DOHH2 (cell line): ENCODE measurements at regions not wholly inside any gene's neighbourhood (a gene's known extent, or its start where the extent isn't known, plus 50 kb on each side); places are given as distances from the start of the nearest gene placed in this dataset.

Experiments
- EZH2phosphoT487 ChIP-seq: fragments of 200-600 bp; sonication (generic); IDR thresholded peaks from 2 replicates; pipeline ENCODE4 v1.6.1; 2017; ENCODE audit warnings: borderline replicate concordance, mild to moderate bottlenecking, antibody characterized with exemption, low read length, moderate library complexity, mixed read lengths
- TF ChIP-seq, protein P1 (sequence below): fragments of 200-600 bp; sonication (generic); IDR thresholded peaks from one replicate; pipeline ENCODE4 v1.5.1; 2014; ENCODE audit warnings: antibody characterized with exemption, mild to moderate bottlenecking, low read depth, low read length; ENCODE audit not compliant: poor library complexity, severe bottlenecking

DNA sequence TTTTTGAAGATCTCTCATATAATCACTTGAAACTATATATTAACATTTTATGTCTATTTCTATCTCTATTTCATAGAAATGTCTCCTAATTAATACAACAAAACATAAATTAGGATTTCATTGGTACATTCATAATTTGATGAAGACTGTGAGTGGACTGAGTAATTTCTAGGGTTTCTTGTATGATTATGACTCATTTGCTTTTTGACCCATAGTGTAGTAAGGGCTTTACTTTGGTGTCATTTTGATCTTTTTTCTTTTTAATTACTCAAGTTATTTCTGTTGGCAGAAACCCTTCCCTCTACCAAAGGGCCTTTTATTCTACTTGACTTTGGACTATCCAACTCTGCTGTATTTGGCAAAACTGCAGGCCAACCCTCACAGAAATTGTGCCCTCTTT lies 207.9 kb upstream of the MAGEB16 start:
- TF ChIP-seq EZH2phosphoT487, result no peak
- TF ChIP-seq, protein P1, sequence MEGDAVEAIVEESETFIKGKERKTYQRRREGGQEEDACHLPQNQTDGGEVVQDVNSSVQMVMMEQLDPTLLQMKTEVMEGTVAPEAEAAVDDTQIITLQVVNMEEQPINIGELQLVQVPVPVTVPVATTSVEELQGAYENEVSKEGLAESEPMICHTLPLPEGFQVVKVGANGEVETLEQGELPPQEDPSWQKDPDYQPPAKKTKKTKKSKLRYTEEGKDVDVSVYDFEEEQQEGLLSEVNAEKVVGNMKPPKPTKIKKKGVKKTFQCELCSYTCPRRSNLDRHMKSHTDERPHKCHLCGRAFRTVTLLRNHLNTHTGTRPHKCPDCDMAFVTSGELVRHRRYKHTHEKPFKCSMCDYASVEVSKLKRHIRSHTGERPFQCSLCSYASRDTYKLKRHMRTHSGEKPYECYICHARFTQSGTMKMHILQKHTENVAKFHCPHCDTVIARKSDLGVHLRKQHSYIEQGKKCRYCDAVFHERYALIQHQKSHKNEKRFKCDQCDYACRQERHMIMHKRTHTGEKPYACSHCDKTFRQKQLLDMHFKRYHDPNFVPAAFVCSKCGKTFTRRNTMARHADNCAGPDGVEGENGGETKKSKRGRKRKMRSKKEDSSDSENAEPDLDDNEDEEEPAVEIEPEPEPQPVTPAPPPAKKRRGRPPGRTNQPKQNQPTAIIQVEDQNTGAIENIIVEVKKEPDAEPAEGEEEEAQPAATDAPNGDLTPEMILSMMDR, result no peak
